ENCODE measurements at regions not wholly inside any gene's neighbourhood (a gene's known extent, or its start where the extent isn't known, plus 50 kb on each side); places are given as distances from the start of the nearest gene placed in this dataset.

DNA sequence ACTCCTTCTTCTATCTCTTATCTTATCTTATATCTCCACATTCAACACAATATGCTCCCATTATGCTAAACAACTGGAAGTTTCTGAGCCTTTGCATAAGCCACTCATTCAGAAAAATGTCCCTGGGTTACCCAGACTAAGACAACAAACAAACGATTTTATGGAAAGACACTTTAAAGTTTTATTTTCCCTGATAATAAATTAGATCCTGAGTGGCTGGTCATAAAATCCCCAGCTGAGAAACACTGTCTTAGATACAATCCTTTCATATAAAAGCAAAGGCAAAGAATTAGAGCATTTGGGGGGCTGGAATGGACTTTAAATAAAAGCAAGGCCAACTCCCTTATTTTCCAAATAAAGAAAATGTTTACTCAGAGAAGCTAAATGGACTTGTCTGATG lies 322.3 kb downstream of the GBE1 start:
- 42% methylated on average over 1 of the region's 1 CpG for WGBS
- H3K36me3 ChIP-seq = no peaks in the 10 kb centered on the region

GRCh38 chr3:81437683-81438082 lies 323.8 kb downstream of the GBE1 start:
- TF ChIP-seq EP300 (IDR thresholded peaks at IDR 0.05) (no peak), POLR2AphosphoS5 (IDR thresholded peaks at IDR 0.05) (no peak), POLR2A (IDR thresholded peaks at IDR 0.05; ENCODE audit: low read depth) (no peak)
- TF ChIP-seq, protein P1, sequence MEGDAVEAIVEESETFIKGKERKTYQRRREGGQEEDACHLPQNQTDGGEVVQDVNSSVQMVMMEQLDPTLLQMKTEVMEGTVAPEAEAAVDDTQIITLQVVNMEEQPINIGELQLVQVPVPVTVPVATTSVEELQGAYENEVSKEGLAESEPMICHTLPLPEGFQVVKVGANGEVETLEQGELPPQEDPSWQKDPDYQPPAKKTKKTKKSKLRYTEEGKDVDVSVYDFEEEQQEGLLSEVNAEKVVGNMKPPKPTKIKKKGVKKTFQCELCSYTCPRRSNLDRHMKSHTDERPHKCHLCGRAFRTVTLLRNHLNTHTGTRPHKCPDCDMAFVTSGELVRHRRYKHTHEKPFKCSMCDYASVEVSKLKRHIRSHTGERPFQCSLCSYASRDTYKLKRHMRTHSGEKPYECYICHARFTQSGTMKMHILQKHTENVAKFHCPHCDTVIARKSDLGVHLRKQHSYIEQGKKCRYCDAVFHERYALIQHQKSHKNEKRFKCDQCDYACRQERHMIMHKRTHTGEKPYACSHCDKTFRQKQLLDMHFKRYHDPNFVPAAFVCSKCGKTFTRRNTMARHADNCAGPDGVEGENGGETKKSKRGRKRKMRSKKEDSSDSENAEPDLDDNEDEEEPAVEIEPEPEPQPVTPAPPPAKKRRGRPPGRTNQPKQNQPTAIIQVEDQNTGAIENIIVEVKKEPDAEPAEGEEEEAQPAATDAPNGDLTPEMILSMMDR (IDR thresholded peaks at IDR 0.05) = no peak
- DNase-seq (ENCODE audit: extremely low spot score) = no peak
- Histone ChIP-seq H3K27ac (replicated peaks in 1 of 4) (no peak overlapping the region), H3K4me1 (peaks cover 0 to 2% (median under 1%) of the 10 kb centered on the region in 4 donors), H3K36me3 (no peaks in the 10 kb centered on the region), H3K9me3 (no peaks in the 10 kb centered on the region), H3K27me3 (no peaks in the 10 kb centered on the region), H3K4me3 (no peak overlapping the region)
- intact Hi-C loops (cut with DNase I) = no loop called here
- 79% methylated on average over 3 of the region's 3 CpGs for WGBS

More for the DNA sequence above, 322.3 kb downstream of the GBE1 start:
- TF ChIP-seq EP300 (IDR thresholded peaks at IDR 0.05) (no peak), POLR2AphosphoS5 (IDR thresholded peaks at IDR 0.05) (no peak), POLR2A (IDR thresholded peaks at IDR 0.05; ENCODE audit: low read depth) (no peak)
- TF ChIP-seq, protein P1 (IDR thresholded peaks at IDR 0.05) = no peak
- no peaks in the 10 kb centered on the region for H3K9me3 ChIP-seq
- intact Hi-C loops (cut with DNase I) = no loop called here
- no peak overlapping the region for H3K27ac ChIP-seq (replicated peaks in 1 of 4)
- H3K4me1 ChIP-seq = peaks cover 0 to 15% (median 11%) of the 10 kb centered on the region in 4 donors
- H3K27me3 ChIP-seq = no peaks in the 10 kb centered on the region
- no peak for DNase-seq (ENCODE audit: extremely low spot score)
- no peak overlapping the region for H3K4me3 ChIP-seq

GRCh38 chr3:81436182-81436581 lies 325.3 kb downstream of the GBE1 start:
- no peaks in the 10 kb centered on the region for H3K36me3 ChIP-seq
- no peaks in the 10 kb centered on the region for H3K27me3 ChIP-seq
- 90% methylated on average over 3 of the region's 3 CpGs for WGBS
- TF ChIP-seq POLR2AphosphoS5 (IDR thresholded peaks at IDR 0.05) (no peak), EP300 (IDR thresholded peaks at IDR 0.05) (no peak)
- intact Hi-C loops (cut with DNase I) = no loop called here
- H3K27ac ChIP-seq (replicated peaks in 1 of 4) = no peak overlapping the region
- H3K9me3 ChIP-seq = no peaks in the 10 kb centered on the region
- DNase-seq (ENCODE audit: extremely low spot score) = no peak
- no peaks in the 10 kb centered on the region for H3K4me1 ChIP-seq
- no peak overlapping the region for H3K4me3 ChIP-seq

DNA sequence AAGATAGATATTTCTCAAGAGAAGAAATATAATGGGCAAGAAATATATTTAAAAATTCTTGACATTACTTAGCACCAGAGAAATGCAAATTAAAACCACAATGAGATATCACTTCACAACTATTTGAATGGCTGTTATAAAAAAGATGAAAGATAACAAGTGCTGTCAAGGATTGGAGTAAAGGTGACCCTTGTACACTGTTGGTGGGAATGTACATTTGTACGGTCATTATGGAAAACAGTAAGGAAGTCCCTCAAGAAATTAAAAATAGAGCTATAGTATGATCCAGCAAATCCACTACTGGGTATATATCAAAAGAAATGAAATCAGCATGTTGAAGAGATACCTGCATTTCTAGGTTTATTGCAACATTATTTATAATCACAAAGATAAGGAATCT lies 326.4 kb downstream of the GBE1 start:
- Histone ChIP-seq H3K4me3 (no peak overlapping the region), H3K4me1 (no peaks in the 10 kb centered on the region), H3K9me3 (no peaks in the 10 kb centered on the region), H3K27ac (replicated peaks in 1 of 4) (no peak overlapping the region), H3K36me3 (no peaks in the 10 kb centered on the region), H3K27me3 (no peaks in the 10 kb centered on the region)
- DNase-seq (ENCODE audit: extremely low spot score) = no peak
- intact Hi-C loops (cut with DNase I) = no loop called here
- TF ChIP-seq POLR2A (IDR thresholded peaks at IDR 0.05; ENCODE audit: low read depth) (no peak), EP300 (IDR thresholded peaks at IDR 0.05) (no peak), POLR2AphosphoS5 (IDR thresholded peaks at IDR 0.05) (no peak)
- TF ChIP-seq, protein P1 (IDR thresholded peaks at IDR 0.05) = no peak
- 95% methylated on average over 1 of the region's 1 CpG for WGBS

DNA sequence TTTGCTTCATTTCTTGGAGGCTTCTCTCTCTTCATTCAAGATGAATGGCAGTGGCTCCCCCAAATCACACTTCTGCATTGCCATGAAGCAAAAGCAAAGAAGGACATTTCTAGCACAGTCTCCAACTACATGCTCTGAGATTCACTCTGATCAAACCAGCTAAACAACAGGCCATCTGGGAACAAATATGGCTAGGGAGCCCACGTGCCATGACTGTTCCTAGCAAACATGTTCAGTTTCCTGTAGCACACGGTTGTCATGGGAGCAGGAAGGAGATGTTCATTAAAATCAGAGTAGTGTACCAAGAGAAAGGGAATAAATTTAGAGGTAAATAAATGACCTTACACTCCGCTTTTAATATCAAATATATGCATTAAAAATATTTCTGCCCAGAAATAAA lies 327.3 kb downstream of the GBE1 start:
- 81% methylated on average over 3 of the region's 3 CpGs for WGBS
- intact Hi-C loops (cut with DNase I) = no loop called here

More for the DNA sequence above, 327.3 kb downstream of the GBE1 start:
- Histone ChIP-seq H3K27me3 (no peaks in the 10 kb centered on the region), H3K4me3 (no peak overlapping the region), H3K27ac (replicated peaks in 1 of 4) (no peak overlapping the region), H3K4me1 (no peaks in the 10 kb centered on the region), H3K36me3 (no peaks in the 10 kb centered on the region), H3K9me3 (no peaks in the 10 kb centered on the region)
- DNase-seq (ENCODE audit: extremely low spot score) = no peak
- TF ChIP-seq POLR2A (IDR thresholded peaks at IDR 0.05; ENCODE audit: low read depth) (no peak), EP300 (IDR thresholded peaks at IDR 0.05) (no peak), POLR2AphosphoS5 (IDR thresholded peaks at IDR 0.05) (no peak)
- TF ChIP-seq, protein P1 (IDR thresholded peaks at IDR 0.05) = no peak

Measured in esophagus muscularis mucosa (tissue), 4 donors.